Neural progenitor cell (in vitro differentiated cells): ENCODE measurements at regions not wholly inside any gene's neighbourhood (a gene's known extent, or its start where the extent isn't known, plus 50 kb on each side); places are given as distances from the start of the nearest gene placed in this dataset.

Experiments
- DNase-seq: peaks from one replicate; pipeline ENCODE4 v3.0.0-alpha.2; 2016; ENCODE audit warnings: low spot score
- H2AFZ ChIP-seq: fragments of 200-600 bp; sonication (generic); replicated peaks from 2 replicates; pipeline ENCODE4 v1.6.1; 2016; ENCODE audit warnings: antibody characterized with exemption
- H3F3A ChIP-seq: fragments of 200-600 bp; sonication (generic); 2 replicates; pipeline ENCODE4 v1.6.1; 2016; ENCODE audit warnings: antibody characterized with exemption, low read depth
- H3K27ac ChIP-seq: fragments of 200-600 bp; sonication (generic); 2 replicates; pipeline ENCODE4 v1.5.1; 2016; ENCODE audit warnings: mild to moderate bottlenecking
- H3K27me3 ChIP-seq: fragments of 200-600 bp; sonication (generic); 2 replicates; pipeline ENCODE4 v1.6.1; 2016; ENCODE audit warnings: mild to moderate bottlenecking, moderate library complexity
- H3K36me3 ChIP-seq: fragments of 200-600 bp; sonication (generic); 2 replicates; pipeline ENCODE4 v1.5.1; 2016
- H3K4me1 ChIP-seq: fragments of 200-600 bp; sonication (generic); 2 replicates; pipeline ENCODE4 v1.6.1; 2016; ENCODE audit warnings: mixed run types
- H3K4me2 ChIP-seq: fragments of 200-600 bp; sonication (generic); 2 replicates; pipeline ENCODE4 v1.6.1; 2016
- H3K4me3 ChIP-seq: fragments of 200-600 bp; sonication (generic); 2 replicates; pipeline ENCODE4 v1.5.1; 2016
- H3K79me2 ChIP-seq: fragments of 200-600 bp; sonication (generic); 2 replicates; pipeline ENCODE4 v1.6.1; 2016; ENCODE audit warnings: low read depth
- H3K9ac ChIP-seq: fragments of 200-600 bp; sonication (generic); 2 replicates; pipeline ENCODE4 v1.6.1; 2016
- H3K9me3 ChIP-seq: fragments of 200-600 bp; sonication (generic); 2 replicates; pipeline ENCODE4 v1.5.1; 2016; ENCODE audit warnings: low read depth
- H4K20me1 ChIP-seq: fragments of 200-600 bp; sonication (generic); 2 replicates; pipeline ENCODE4 v1.6.1; 2016; ENCODE audit warnings: low read depth
- H3K27ac Mint-ChIP-seq: 3 replicates; pipeline ENCODE4 v1.8.0; 2021; ENCODE audit warnings: mixed read lengths
- H3K27me3 Mint-ChIP-seq: 2 replicates; pipeline ENCODE4 v1.8.0; 2022; ENCODE audit warnings: low read depth, mild to moderate bottlenecking, inconsistent platforms, moderate library complexity, mixed read lengths; ENCODE audit not compliant: insufficient read depth
- H3K36me3 Mint-ChIP-seq: 3 replicates; pipeline ENCODE4 v1.8.0; 2021; ENCODE audit warnings: mixed read lengths
- H3K4me1 Mint-ChIP-seq: 3 replicates; pipeline ENCODE4 v1.8.0; 2021; ENCODE audit warnings: mixed read lengths
- H3K4me3 Mint-ChIP-seq: 3 replicates; pipeline ENCODE4 v1.8.0; 2021; ENCODE audit warnings: mild to moderate bottlenecking, moderate library complexity, mixed read lengths
- H3K9me3 Mint-ChIP-seq: 3 replicates; pipeline ENCODE4 v1.8.0; 2020; ENCODE audit warnings: mixed read lengths
- CTCF ChIP-seq: fragments of 200-600 bp; sonication (generic); IDR thresholded peaks from 2 replicates; pipeline ENCODE4 v1.5.1; 2017; ENCODE audit warnings: antibody characterized with exemption, mild to moderate bottlenecking
- EZH2 ChIP-seq: fragments of 200-600 bp; sonication (generic); IDR thresholded peaks from 2 replicates; pipeline ENCODE4 v1.6.1; 2017; ENCODE audit warnings: antibody characterized with exemption, mild to moderate bottlenecking, moderate library complexity
- EZH2phosphoT487 ChIP-seq: fragments of 200-600 bp; sonication (generic); IDR thresholded peaks from 2 replicates; pipeline ENCODE4 v1.6.1; 2017; ENCODE audit warnings: antibody characterized with exemption

GRCh38 chr2:119049968-119050704 is 108.1 kb downstream of the MARCO start:
- no peaks in the 10 kb centered on the region for H3K79me2 ChIP-seq
- H3K9ac ChIP-seq = no peak overlapping the region
- H3K27me3 ChIP-seq = no peaks in the 10 kb centered on the region
- H3K27ac Mint-ChIP-seq = no peak overlapping the region
- no peak overlapping the region for H3K4me3 Mint-ChIP-seq
- peaks cover 11% of the 10 kb centered on the region for H3K27me3 Mint-ChIP-seq
- no peaks in the 10 kb centered on the region for H4K20me1 ChIP-seq
- no peaks in the 10 kb centered on the region for H3K9me3 ChIP-seq
- peaks cover 6% of the 10 kb centered on the region for H3K9me3 Mint-ChIP-seq
- H3K36me3 Mint-ChIP-seq = no peaks in the 10 kb centered on the region
- H3F3A ChIP-seq = no peaks in the 10 kb centered on the region
- peak overlapping the region; percentile 57 for H2AFZ ChIP-seq
- no peak for TF ChIP-seq EZH2phosphoT487
- TF ChIP-seq EZH2 = no peak
- peak; percentile 42 for TF ChIP-seq CTCF
- H3K36me3 ChIP-seq = no peaks in the 10 kb centered on the region
- H3K4me1 ChIP-seq = no peaks in the 10 kb centered on the region
- DNase-seq = peak; percentile 12
- H3K4me2 ChIP-seq = no peak overlapping the region
- no peaks in the 10 kb centered on the region for H3K4me1 Mint-ChIP-seq
- no peak overlapping the region for H3K4me3 ChIP-seq
- H3K27ac ChIP-seq = no peak overlapping the region
